H1 (cell line): ENCODE measurements at regions not wholly inside any gene's neighbourhood (a gene's known extent, or its start where the extent isn't known, plus 50 kb on each side); places are given as distances from the start of the nearest gene placed in this dataset.

Experiments used
- CTCF ChIA-PET: fragments of 300-600 bp; sonication (Branson Sonifier 250); formaldehyde crosslinking; loops from one replicate; lab custom pipeline; 2021; ENCODE audit not compliant: partially characterized antibody; lab: Charles Lee
- POLR2A ChIA-PET: fragments of 300-600 bp; sonication (Branson Sonifier 250); formaldehyde crosslinking; loops from one replicate; lab custom pipeline; 2021; ENCODE audit warnings: inconsistent platforms; ENCODE audit not compliant: partially characterized antibody; lab: Charles Lee
- DNase-seq, 2 experiments: peaks; one replicate each; pipeline versions ENCODE4 v3.0.0 to v3.0.0-alpha.2; 2010 to 2022; ENCODE audit warnings: low spot score in 2 of 2, low read depth in 1 of 2, mixed read lengths in 1 of 2
- FAIRE-seq: peaks from 2 replicates; lab custom pipeline; 2011; peaks lifted over from hg19 to GRCh38; lab: Jason Lieb, UNC
- H2AFZ ChIP-seq: 2 replicates; pipeline ENCODE4 v1.8.1; 2012; ENCODE audit warnings: low read length, inconsistent platforms
- H2AK5ac ChIP-seq: 2 replicates; pipeline ENCODE4 v1.6.1; 2013; ENCODE audit warnings: low read depth, low read length
- H2BK120ac ChIP-seq: replicated peaks from 2 replicates; pipeline ENCODE3; 2013; ENCODE audit warnings: low read depth, low read length, inconsistent platforms
- H2BK12ac ChIP-seq: 2 replicates; pipeline ENCODE4 v1.6.1; 2013; ENCODE audit warnings: low read depth, low read length
- H2BK15ac ChIP-seq: 2 replicates; pipeline ENCODE4 v1.6.1; 2013; ENCODE audit warnings: low read length
- H2BK20ac ChIP-seq: 2 replicates; pipeline ENCODE4 v1.6.1; 2013; ENCODE audit warnings: low read length
- H2BK5ac ChIP-seq: 2 replicates; pipeline ENCODE4 v1.6.1; 2013; ENCODE audit warnings: low read depth, low read length
- H3K14ac ChIP-seq: 2 replicates; pipeline ENCODE4 v1.6.1; 2013; ENCODE audit warnings: inconsistent platforms; ENCODE audit not compliant: insufficient read length
- H3K18ac ChIP-seq: 2 replicates; pipeline ENCODE4 v1.6.1; 2013; ENCODE audit warnings: low read length; ENCODE audit errors: extremely low read depth
- H3K23ac ChIP-seq: 2 replicates; pipeline ENCODE4 v1.6.1; 2013; ENCODE audit warnings: inconsistent platforms; ENCODE audit not compliant: insufficient read length
- H3K23me2 ChIP-seq: 2 replicates; pipeline ENCODE4 v1.6.1; 2013; ENCODE audit warnings: low read depth, low read length
- H3K27ac ChIP-seq: 2 replicates; pipeline ENCODE4 v1.6.1; 2011; ENCODE audit warnings: low read depth, low read length, inconsistent platforms
- H3K27me3 ChIP-seq, 4 experiments: replicated peaks in 1 of 4; 1 replicate in 1 of 4; 2 replicates in 3 of 4; pipeline versions ENCODE4 v1.6.1 to v1.8.1; 2011 to 2013; ENCODE audit warnings: low read length in 3 of 4, mild to moderate bottlenecking in 3 of 4, inconsistent platforms in 2 of 4, mixed read lengths in 2 of 4, moderate library complexity in 1 of 4; ENCODE audit not compliant: control insufficient read depth in 3 of 4, insufficient read depth in 3 of 4; ENCODE audit errors: extremely low read depth in 1 of 4
- H3K36me3 ChIP-seq, 4 experiments: 2 replicates each; pipeline versions ENCODE4 v1.6.1 to v1.8.1; 2011 to 2013; ENCODE audit warnings: mild to moderate bottlenecking in 4 of 4, low read length in 3 of 4, moderate library complexity in 2 of 4, control low read depth in 1 of 4, inconsistent platforms in 1 of 4; ENCODE audit not compliant: insufficient read depth in 4 of 4, control insufficient read depth in 2 of 4
- H3K4ac ChIP-seq: replicated peaks from 2 replicates; pipeline ENCODE3; 2013; ENCODE audit warnings: low read length, low read depth, mixed read lengths, inconsistent platforms; ENCODE audit not compliant: insufficient read length
- H3K4me1 ChIP-seq, 4 experiments: replicated peaks in 1 of 4; 1 replicate in 1 of 4; 2 replicates in 3 of 4; pipeline versions ENCODE4 v1.6.1 to v1.8.1; 2011 to 2013; ENCODE audit warnings: low read length in 3 of 4, inconsistent platforms in 2 of 4, mixed read lengths in 1 of 4; ENCODE audit not compliant: insufficient read depth in 4 of 4, control insufficient read depth in 3 of 4
- H3K4me2 ChIP-seq, 2 experiments: 2 replicates each; pipeline versions ENCODE4 v1.6.1 to v1.8.1; 2011 to 2013; ENCODE audit warnings: low read depth in 2 of 2, low read length in 2 of 2, control low read depth in 1 of 2, inconsistent platforms in 1 of 2, mild to moderate bottlenecking in 1 of 2; ENCODE audit not compliant: insufficient read depth in 1 of 2
- H3K4me3 ChIP-seq, 4 experiments: fragments of 200-600, 300-600 bp in 1 of 4; sonication (generic), shearing (Covaris generic), sonication (Bioruptor Twin) in 1 of 4; 2 replicates each; pipeline versions ENCODE4 v1.5.1 to v1.8.1; 2011 to 2016; ENCODE audit warnings: low read length in 4 of 4, low read depth in 3 of 4, control low read depth in 2 of 4, inconsistent platforms in 2 of 4, mild to moderate bottlenecking in 2 of 4, mixed read lengths in 1 of 4, moderate library complexity in 1 of 4; ENCODE audit not compliant: insufficient read depth in 2 of 4; ENCODE audit errors: extremely low read depth in 1 of 4
- H3K56ac ChIP-seq: replicated peaks from 2 replicates; pipeline ENCODE3; 2013; ENCODE audit warnings: low read depth, mild to moderate bottlenecking, mixed read lengths, low read length, inconsistent platforms; ENCODE audit not compliant: insufficient read length
- H3K79me1 ChIP-seq: 2 replicates; pipeline ENCODE4 v1.6.1; 2013; ENCODE audit warnings: low read depth, low read length, control low read depth
- H3K79me2 ChIP-seq, 2 experiments: 2 replicates each; pipeline versions ENCODE4 v1.6.1 to v1.8.1; 2012 to 2013; ENCODE audit warnings: low read length in 2 of 2, mild to moderate bottlenecking in 2 of 2, inconsistent platforms in 1 of 2; ENCODE audit not compliant: insufficient read depth in 2 of 2, control insufficient read depth in 1 of 2
- H3K9ac ChIP-seq, 4 experiments: replicated peaks in 1 of 4; 1 replicate in 1 of 4; 2 replicates in 3 of 4; pipeline versions ENCODE4 v1.6.1 to v1.8.1; 2011 to 2013; ENCODE audit warnings: low read depth in 3 of 4, low read length in 3 of 4, control low read depth in 2 of 4, mild to moderate bottlenecking in 2 of 4, moderate library complexity in 2 of 4, inconsistent platforms in 1 of 4; ENCODE audit errors: extremely low read depth in 1 of 4
- H3K9me3 ChIP-seq, 2 experiments: 2 replicates each; pipeline versions ENCODE4 v1.6.1 to v1.8.1; 2012 to 2013; ENCODE audit warnings: mild to moderate bottlenecking in 2 of 2, moderate library complexity in 2 of 2, control low read depth in 1 of 2, inconsistent platforms in 1 of 2, low read depth in 1 of 2, low read length in 1 of 2, mixed read lengths in 1 of 2; ENCODE audit not compliant: insufficient read depth in 2 of 2
- H4K20me1 ChIP-seq, 2 experiments: replicated peaks in 1 of 2; 2 replicates each; pipeline versions ENCODE3 to v1.8.1; 2011 to 2013; ENCODE audit warnings: inconsistent platforms in 2 of 2, low read length in 2 of 2, mild to moderate bottlenecking in 1 of 2; ENCODE audit not compliant: insufficient read depth in 2 of 2, control insufficient read depth in 1 of 2
- H4K5ac ChIP-seq: 2 replicates; pipeline ENCODE4 v1.6.1; 2013; ENCODE audit warnings: low read length, low read depth, mixed read lengths, inconsistent platforms; ENCODE audit not compliant: insufficient read length
- H4K8ac ChIP-seq: 2 replicates; pipeline ENCODE4 v1.8.0; 2013; ENCODE audit warnings: mild to moderate bottlenecking, moderate library complexity, low read length, inconsistent platforms; ENCODE audit not compliant: insufficient read depth; ENCODE audit errors: extremely low read depth
- H4K91ac ChIP-seq: replicated peaks from 2 replicates; pipeline ENCODE3; 2013; ENCODE audit warnings: low read length, mixed read lengths, inconsistent platforms; ENCODE audit not compliant: insufficient read length
- ATF2 ChIP-seq: IDR thresholded peaks from 2 replicates; pipeline ENCODE4 v1.6.1; 2012; ENCODE audit warnings: low read length, inconsistent platforms
- BRCA1 ChIP-seq: IDR thresholded peaks from 2 replicates; pipeline ENCODE4 v1.6.1; 2012; ENCODE audit warnings: low read depth, low read length, improper control_type of control experiment
- GTF2F1 ChIP-seq: IDR thresholded peaks from 2 replicates; pipeline ENCODE4 v1.6.1; 2012; ENCODE audit warnings: low read depth, low read length, improper control_type of control experiment, borderline replicate concordance
- HDAC6 ChIP-seq: IDR thresholded peaks from one replicate; pipeline ENCODE4 v1.7.1; 2012; ENCODE audit warnings: low read depth, mild to moderate bottlenecking, inconsistent platforms, low read length, moderate library complexity
- NANOG ChIP-seq: IDR thresholded peaks from 2 replicates; pipeline ENCODE4 v1.6.1; 2011; ENCODE audit warnings: low read length, low read depth, mild to moderate bottlenecking, inconsistent platforms; ENCODE audit not compliant: insufficient read depth, poor library complexity, severe bottlenecking
- POLR2AphosphoS5 ChIP-seq: IDR thresholded peaks from 2 replicates; pipeline ENCODE4 v1.6.1; 2011; ENCODE audit warnings: low read depth, low read length
- SIN3A ChIP-seq, 2 experiments: IDR thresholded peaks in 1 of 2; conservative IDR thresholded peaks in 1 of 2; 2 replicates each; pipeline ENCODE4 v1.6.1; 2011 to 2012; ENCODE audit warnings: low read length in 2 of 2, improper control_type of control experiment in 1 of 2, low read depth in 1 of 2, mild to moderate bottlenecking in 1 of 2
- SP1 ChIP-seq: IDR thresholded peaks from 2 replicates; pipeline ENCODE4 v1.6.1; 2011; ENCODE audit warnings: low read depth, low read length

GRCh38 chr12:81991868-81992267, 232.7 kb upstream of the PPFIA2 start:
- no peak overlapping the region for H2AK5ac ChIP-seq
- DNase-seq (no peak), FAIRE-seq (no peak)
- H3K79me1 ChIP-seq = no peaks in the 10 kb centered on the region
- no peak overlapping the region for H3K4me3 ChIP-seq
- H3K23me2 ChIP-seq = no peaks in the 10 kb centered on the region
- no peak overlapping the region for H4K5ac ChIP-seq
- H3K27ac ChIP-seq = no peak overlapping the region
- H3K27me3 ChIP-seq = no peaks in the 10 kb centered on the region
- no peak overlapping the region for H3K14ac ChIP-seq
- H3K4ac ChIP-seq = no peak overlapping the region
- no peak overlapping the region for H2BK5ac ChIP-seq
- H2AFZ ChIP-seq = no peak overlapping the region
- H2BK15ac ChIP-seq = no peak overlapping the region
- no peaks in the 10 kb centered on the region for H4K20me1 ChIP-seq
- H3K79me2 ChIP-seq = no peaks in the 10 kb centered on the region
- H3K36me3 ChIP-seq = no peaks in the 10 kb centered on the region
- H2BK20ac ChIP-seq = no peak overlapping the region
- peaks cover under 1% of the 10 kb centered on the region in 2 experiments; a peak in 1 of 4 replicates for H3K9me3 ChIP-seq
- H4K8ac ChIP-seq = no peak overlapping the region
- CTCF ChIA-PET = interaction anchor here (0.8 to 1.6 kb wide), 8 partner anchors 41 to 366 kb away, joined by 3 to 8 read pairs (median 4); partner anchors contain the start of genes CCDC59 and METTL25
- 0 out of 7 replicates have a peak, but pooled peaks cover 0 to 2% (median 0%) of the 10 kb centered on the region in 4 experiments for H3K4me1 ChIP-seq
- POLR2A ChIA-PET = no interaction called here
- no peak overlapping the region for H4K91ac ChIP-seq
- no peak overlapping the region for H3K9ac ChIP-seq
- no peak overlapping the region for H2BK12ac ChIP-seq
- H3K4me2 ChIP-seq = no peak overlapping the region
- no peak overlapping the region for H2BK120ac ChIP-seq
- H3K18ac ChIP-seq = no peak overlapping the region
- no peak overlapping the region for H3K23ac ChIP-seq
- no peak overlapping the region for H3K56ac ChIP-seq
- TF ChIP-seq BRCA1 (no peak), HDAC6 (no peak), POLR2AphosphoS5 (no peak), NANOG (no peak), GTF2F1 (no peak), SP1 (no peak), ATF2 (no peak), SIN3A (conservative IDR thresholded peaks at IDR 0.05 in 1 of 2, IDR thresholded peaks at IDR 0.05 in 1 of 2; ENCODE audit: low read depth in 1 of 2, low read length in 2 of 2) (no peak)
